H9 (cell line): ENCODE measurements at regions not wholly inside any gene's neighbourhood (a gene's known extent, or its start where the extent isn't known, plus 50 kb on each side); places are given as distances from the start of the nearest gene placed in this dataset.

Experiments
- DNase-seq: peaks from one replicate; pipeline ENCODE4 v3.0.0-alpha.2; 2017
- H2AFZ ChIP-seq: one replicate; pipeline ENCODE4 v1.6.1; 2013; ENCODE audit warnings: mild to moderate bottlenecking, low read length, control low read depth, moderate library complexity
- H2AK5ac ChIP-seq: 2 replicates; pipeline ENCODE4 v1.6.1; 2013; ENCODE audit warnings: low read length, control low read depth, mixed read lengths; ENCODE audit not compliant: insufficient read length
- H2BK120ac ChIP-seq: one replicate; pipeline ENCODE4 v1.6.1; 2013; ENCODE audit warnings: low read depth, mild to moderate bottlenecking, low read length, control low read depth, inconsistent platforms; ENCODE audit not compliant: poor library complexity, severe bottlenecking
- H2BK12ac ChIP-seq: 2 replicates; pipeline ENCODE4 v1.6.1; 2013; ENCODE audit warnings: low read length, control low read depth, mixed read lengths, low read depth; ENCODE audit not compliant: insufficient read length
- H2BK15ac ChIP-seq: 2 replicates; pipeline ENCODE4 v1.6.1; 2013; ENCODE audit warnings: low read depth, low read length, control low read depth
- H2BK20ac ChIP-seq: one replicate; pipeline ENCODE4 v1.6.1; 2013; ENCODE audit warnings: low read depth, mild to moderate bottlenecking, low read length, control low read depth, inconsistent platforms; ENCODE audit not compliant: poor library complexity, severe bottlenecking
- H2BK5ac ChIP-seq: 2 replicates; pipeline ENCODE4 v1.6.1; 2013; ENCODE audit warnings: low read length, control low read depth, mixed read lengths; ENCODE audit not compliant: insufficient read length
- H3K14ac ChIP-seq: 2 replicates; pipeline ENCODE4 v1.6.1; 2013; ENCODE audit warnings: low read length, control low read depth; ENCODE audit not compliant: insufficient read depth
- H3K18ac ChIP-seq: 2 replicates; pipeline ENCODE4 v1.6.1; 2013; ENCODE audit warnings: low read depth, mild to moderate bottlenecking, mixed read lengths, low read length, control low read depth; ENCODE audit not compliant: insufficient read length
- H3K23ac ChIP-seq: 2 replicates; pipeline ENCODE4 v1.6.1; 2013; ENCODE audit warnings: low read length, control low read depth, mixed read lengths, low read depth; ENCODE audit not compliant: insufficient read length
- H3K23me2 ChIP-seq: 2 replicates; pipeline ENCODE4 v1.6.1; 2013; ENCODE audit warnings: low read depth, mild to moderate bottlenecking, mixed read lengths, low read length, control low read depth; ENCODE audit not compliant: insufficient read length, poor library complexity, severe bottlenecking
- H3K27ac ChIP-seq: 2 replicates; pipeline ENCODE4 v1.5.1; 2013; ENCODE audit warnings: low read length, control low read depth, mixed read lengths, low read depth; ENCODE audit not compliant: insufficient read length
- H3K27me3 ChIP-seq: 2 replicates; pipeline ENCODE4 v1.6.1; 2013; ENCODE audit warnings: low read length, control low read depth, inconsistent platforms; ENCODE audit not compliant: insufficient read depth
- H3K4ac ChIP-seq: 2 replicates; pipeline ENCODE4 v1.6.1; 2013; ENCODE audit warnings: low read depth, mild to moderate bottlenecking, control low read depth, inconsistent platforms, low read length, moderate library complexity
- H3K4me1 ChIP-seq: 2 replicates; pipeline ENCODE4 v1.6.1; 2013; ENCODE audit warnings: low read length, control low read depth, inconsistent platforms; ENCODE audit not compliant: insufficient read depth
- H3K4me2 ChIP-seq: 2 replicates; pipeline ENCODE4 v1.6.1; 2013; ENCODE audit warnings: low read length, control low read depth, mixed read lengths; ENCODE audit not compliant: insufficient read length, insufficient read depth
- H3K56ac ChIP-seq: 2 replicates; pipeline ENCODE4 v1.6.1; 2013; ENCODE audit warnings: low read depth, mild to moderate bottlenecking, mixed read lengths, low read length, control low read depth; ENCODE audit not compliant: insufficient read length
- H3K79me1 ChIP-seq: 2 replicates; pipeline ENCODE4 v1.6.1; 2013; ENCODE audit warnings: low read depth, mild to moderate bottlenecking, moderate library complexity, low read length, control low read depth, inconsistent platforms; ENCODE audit not compliant: insufficient read depth, poor library complexity, severe bottlenecking
- H3K79me2 ChIP-seq: 2 replicates; pipeline ENCODE4 v1.6.1; 2013; ENCODE audit warnings: low read length, control low read depth, inconsistent platforms; ENCODE audit not compliant: insufficient read depth
- H3K9ac ChIP-seq: 2 replicates; pipeline ENCODE4 v1.6.1; 2013; ENCODE audit warnings: low read length, control low read depth, mixed read lengths; ENCODE audit not compliant: insufficient read length; ENCODE audit errors: extremely low read depth
- H3K9me3 ChIP-seq: one replicate; pipeline ENCODE4 v1.6.1; 2013; ENCODE audit warnings: low read depth, low read length, inconsistent platforms; ENCODE audit not compliant: control insufficient read depth
- H3T11ph ChIP-seq: one replicate; pipeline ENCODE4 v1.6.1; 2013; ENCODE audit warnings: mild to moderate bottlenecking, low read length, control low read depth, inconsistent platforms
- H4K20me1 ChIP-seq: one replicate; pipeline ENCODE4 v1.6.1; 2013; ENCODE audit not compliant: control insufficient read depth, insufficient read length, insufficient read depth
- H4K5ac ChIP-seq: 2 replicates; pipeline ENCODE4 v1.6.1; 2013; ENCODE audit warnings: low read depth, mild to moderate bottlenecking, mixed read lengths, low read length, control low read depth; ENCODE audit not compliant: insufficient read length
- H4K8ac ChIP-seq: replicated peaks from 2 replicates; pipeline ENCODE4 v1.6.1; 2013; ENCODE audit warnings: low read length, control low read depth, mixed read lengths, low read depth; ENCODE audit not compliant: insufficient read length
- H4K91ac ChIP-seq: 2 replicates; pipeline ENCODE4 v1.6.1; 2013; ENCODE audit warnings: low read depth, mild to moderate bottlenecking, moderate library complexity, mixed read lengths, low read length, control low read depth; ENCODE audit not compliant: insufficient read length
- H3K27ac Mint-ChIP-seq, 3 experiments: 2 replicates in 2 of 3; 3 replicates in 1 of 3; pipeline ENCODE4 v1.8.0; 2020 to 2021; ENCODE audit warnings: mixed read lengths in 3 of 3, mild to moderate bottlenecking in 1 of 3, moderate library complexity in 1 of 3
- H3K27me3 Mint-ChIP-seq: 2 replicates; pipeline ENCODE4 v1.8.0; 2021; ENCODE audit warnings: low read depth, mild to moderate bottlenecking, moderate library complexity, mixed read lengths
- H3K36me3 Mint-ChIP-seq, 3 experiments: 2 replicates in 2 of 3; 3 replicates in 1 of 3; pipeline ENCODE4 v1.8.0; 2020 to 2021; ENCODE audit warnings: low read depth in 3 of 3, mixed read lengths in 3 of 3; ENCODE audit not compliant: insufficient read depth in 1 of 3
- H3K4me1 Mint-ChIP-seq, 2 experiments: 2 replicates each; pipeline ENCODE4 v1.8.0; 2020; ENCODE audit warnings: mixed read lengths in 2 of 2
- H3K4me3 Mint-ChIP-seq, 2 experiments: 2 replicates in 1 of 2; 3 replicates in 1 of 2; pipeline ENCODE4 v1.8.0; 2020 to 2021; ENCODE audit warnings: mild to moderate bottlenecking in 2 of 2, mixed read lengths in 2 of 2, moderate library complexity in 1 of 2
- H3K9me3 Mint-ChIP-seq, 2 experiments: 2 replicates in 1 of 2; 3 replicates in 1 of 2; pipeline ENCODE4 v1.8.0; 2020; ENCODE audit warnings: mild to moderate bottlenecking in 2 of 2, mixed read lengths in 2 of 2, moderate library complexity in 1 of 2
- WGBS: extraction: QIAGEN DNeasy Blood & Tissue Kit; methylation state at CpG from one replicate; pipeline ENCODE4 v1.1.7; 2013; ENCODE audit warnings: missing lambda C conversion rate, low lambda C conversion rate, mixed read lengths; ENCODE audit not compliant: insufficient read length; ENCODE audit errors: extremely low coverage; 5-methylcytosine and 5-hydroxymethylcytosine counted together
- TF ChIP-seq, protein P1 (sequence below): fragments of 200-600 bp; sonication (generic); conservative IDR thresholded peaks from 3 replicates; pipeline ENCODE4 v1.8.0; 2021; ENCODE audit warnings: antibody characterized with exemption, mild to moderate bottlenecking

DNA sequence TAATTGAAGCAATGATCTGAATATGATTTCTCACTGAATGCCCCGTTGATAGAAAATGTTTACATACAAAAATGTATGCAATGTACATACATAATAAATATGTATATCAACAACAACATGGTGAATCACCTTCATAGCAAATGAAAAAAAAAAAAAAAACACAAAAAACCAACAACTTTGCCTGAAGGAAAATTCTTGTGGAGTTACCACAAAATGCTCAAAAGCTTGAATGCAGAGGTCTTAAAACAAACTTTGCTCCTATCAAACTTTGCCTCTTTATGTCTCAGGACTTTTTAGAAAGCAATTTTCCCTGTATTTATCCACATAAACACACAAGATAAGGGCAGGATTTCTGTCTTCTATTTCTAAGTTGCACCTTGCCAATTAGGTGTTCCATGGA, 92.9 kb upstream of the SIX2 start:
- H3K23ac ChIP-seq, result no peak overlapping the region
- Mint-ChIP-seq H3K27me3 (no peaks in the 10 kb centered on the region), H3K36me3 (no peaks in the 10 kb centered on the region), H3K4me3 (no peak overlapping the region), H3K27ac (no peak overlapping the region), H3K9me3 (no peaks in the 10 kb centered on the region), H3K4me1 (peaks cover 4 to 6% of the 10 kb centered on the region in 2 experiments; a peak in 2 of 4 replicates)
- no peak overlapping the region for H3K56ac ChIP-seq
- no peaks in the 10 kb centered on the region; the same call in 1 of the 2 replicates for H3K4me1 ChIP-seq
- TF ChIP-seq, protein P1, sequence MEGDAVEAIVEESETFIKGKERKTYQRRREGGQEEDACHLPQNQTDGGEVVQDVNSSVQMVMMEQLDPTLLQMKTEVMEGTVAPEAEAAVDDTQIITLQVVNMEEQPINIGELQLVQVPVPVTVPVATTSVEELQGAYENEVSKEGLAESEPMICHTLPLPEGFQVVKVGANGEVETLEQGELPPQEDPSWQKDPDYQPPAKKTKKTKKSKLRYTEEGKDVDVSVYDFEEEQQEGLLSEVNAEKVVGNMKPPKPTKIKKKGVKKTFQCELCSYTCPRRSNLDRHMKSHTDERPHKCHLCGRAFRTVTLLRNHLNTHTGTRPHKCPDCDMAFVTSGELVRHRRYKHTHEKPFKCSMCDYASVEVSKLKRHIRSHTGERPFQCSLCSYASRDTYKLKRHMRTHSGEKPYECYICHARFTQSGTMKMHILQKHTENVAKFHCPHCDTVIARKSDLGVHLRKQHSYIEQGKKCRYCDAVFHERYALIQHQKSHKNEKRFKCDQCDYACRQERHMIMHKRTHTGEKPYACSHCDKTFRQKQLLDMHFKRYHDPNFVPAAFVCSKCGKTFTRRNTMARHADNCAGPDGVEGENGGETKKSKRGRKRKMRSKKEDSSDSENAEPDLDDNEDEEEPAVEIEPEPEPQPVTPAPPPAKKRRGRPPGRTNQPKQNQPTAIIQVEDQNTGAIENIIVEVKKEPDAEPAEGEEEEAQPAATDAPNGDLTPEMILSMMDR, result no peak
- no peak overlapping the region for H4K8ac ChIP-seq
- no peak overlapping the region for H2BK12ac ChIP-seq
- no peak overlapping the region for H3K14ac ChIP-seq
- H3T11ph ChIP-seq, result no peak overlapping the region
- no peaks in the 10 kb centered on the region for H3K23me2 ChIP-seq
- H4K20me1 ChIP-seq, result no peaks in the 10 kb centered on the region
- no peak overlapping the region for H2AK5ac ChIP-seq
- no CpG with 5 or more reads among the region's 1 CpG for WGBS
- no peak overlapping the region for H2AFZ ChIP-seq
- no peak overlapping the region for H2BK20ac ChIP-seq
- H3K79me1 ChIP-seq, result no peaks in the 10 kb centered on the region
- H3K27ac ChIP-seq, result no peak overlapping the region
- no peak overlapping the region for H3K18ac ChIP-seq
- no peaks in the 10 kb centered on the region for H3K27me3 ChIP-seq
- no peak for DNase-seq
- H4K5ac ChIP-seq, result no peak overlapping the region
- H3K79me2 ChIP-seq, result no peaks in the 10 kb centered on the region
- no peak overlapping the region for H2BK120ac ChIP-seq
- no peak overlapping the region for H2BK15ac ChIP-seq
- no peak overlapping the region for H2BK5ac ChIP-seq
- H3K9ac ChIP-seq, result no peak overlapping the region
- no peaks in the 10 kb centered on the region for H3K9me3 ChIP-seq
- H3K4me2 ChIP-seq, result no peak overlapping the region
- no peak overlapping the region for H4K91ac ChIP-seq
- H3K4ac ChIP-seq, result no peak overlapping the region
